NCI-H82 treated with DMSO at 0.1 percent for 48 hours (cell line): ENCODE measurements at regions not wholly inside any gene's neighbourhood (a gene's known extent, or its start where the extent isn't known, plus 50 kb on each side); places are given as distances from the start of the nearest gene placed in this dataset.
"Not testable (repeated sequence)": the region's sequence is repeated elsewhere in the genome, so short reads cannot be mapped to it uniquely, and the experiment has no call there.

ENCODE experiments used
- DNase-seq: peaks from one replicate; lab custom pipeline; 2025; ENCODE audit not compliant: unreplicated experiment; lab: John Stamatoyannopoulos, UW

GRCh38 chr4:114417214-114417613 is 181.4 kb upstream of the UGT8 start:
- no peak for DNase-seq

DNA sequence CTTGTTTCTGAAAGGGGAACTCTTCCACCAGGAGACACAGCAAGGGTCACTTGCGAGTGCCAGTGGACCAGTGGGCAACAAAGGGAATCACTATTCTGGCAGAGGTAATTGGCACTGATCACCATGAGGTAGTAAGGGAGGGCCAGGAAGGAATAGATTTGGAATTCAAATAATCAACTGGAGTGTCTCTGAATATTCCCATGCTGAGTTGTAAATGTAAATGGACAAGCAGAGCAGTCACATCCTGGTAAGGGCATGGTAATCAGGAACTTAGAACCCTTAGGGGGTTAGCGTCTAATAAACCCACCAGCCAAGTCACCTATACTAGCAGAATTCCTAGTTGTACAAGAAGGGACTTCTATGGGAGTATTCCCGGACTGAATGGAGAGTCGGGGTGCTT is 178.5 kb upstream of the UGT8 start:
- DNase-seq: no peak

- DNase-seq: no peak
Observed at GRCh38 chr4:114423582-114423981, 175.0 kb upstream of the UGT8 start.

GRCh38 chr4:114435116-114435515 is 163.5 kb upstream of the UGT8 start:
- no peak for DNase-seq

DNA sequence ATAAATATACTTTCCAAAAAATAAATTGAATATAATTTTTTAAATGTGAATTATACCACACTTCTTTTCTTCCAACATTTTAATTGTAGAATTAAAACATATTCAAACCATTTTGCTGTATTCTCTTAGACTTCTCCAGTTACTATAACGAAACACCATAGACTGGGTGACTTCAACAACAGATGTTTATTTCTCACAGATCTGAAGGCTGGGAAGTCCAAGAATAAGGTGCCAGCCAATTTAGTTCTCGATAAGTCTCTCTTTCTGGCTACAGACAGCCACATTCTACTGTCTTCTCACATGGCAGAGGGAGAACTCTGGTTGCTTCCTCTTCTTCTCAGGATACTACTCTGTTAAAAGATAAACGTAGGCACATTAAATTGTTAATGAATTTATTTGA is 155.8 kb upstream of the UGT8 start:
- DNase-seq: no peak

GRCh38 chr4:114444211-114444610 is 154.4 kb upstream of the UGT8 start:
- DNase-seq: no peak

DNA sequence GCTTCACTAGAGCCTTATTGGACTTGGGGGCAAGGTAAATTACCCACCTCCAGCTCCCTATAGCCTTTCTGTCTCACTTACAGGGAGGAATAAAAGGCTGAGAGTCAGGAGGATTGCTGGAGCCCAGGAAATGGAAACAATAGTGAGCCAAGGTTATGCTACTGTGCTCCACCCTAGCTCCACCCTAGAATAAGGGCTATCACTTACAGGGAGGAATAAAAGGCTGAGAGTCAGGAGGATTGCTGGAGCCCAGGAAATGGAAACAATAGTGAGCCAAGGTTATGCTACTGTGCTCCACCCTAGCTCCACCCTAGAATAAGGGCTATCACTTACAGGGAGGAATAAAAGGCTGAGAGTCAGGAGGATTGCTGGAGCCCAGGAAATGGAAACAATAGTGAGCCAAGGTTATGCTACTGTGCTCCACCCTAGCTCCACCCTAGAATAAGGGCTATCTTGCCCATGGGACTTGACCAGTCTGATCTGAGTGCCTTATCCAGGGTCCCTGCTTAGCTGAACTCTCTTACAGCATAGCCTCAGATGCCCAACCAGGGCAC is 150.6 kb upstream of the UGT8 start:
- DNase-seq: not testable (repeated sequence)

- no peak for DNase-seq
Observed at GRCh38 chr4:114458728-114459127, 139.9 kb upstream of the UGT8 start.

DNA sequence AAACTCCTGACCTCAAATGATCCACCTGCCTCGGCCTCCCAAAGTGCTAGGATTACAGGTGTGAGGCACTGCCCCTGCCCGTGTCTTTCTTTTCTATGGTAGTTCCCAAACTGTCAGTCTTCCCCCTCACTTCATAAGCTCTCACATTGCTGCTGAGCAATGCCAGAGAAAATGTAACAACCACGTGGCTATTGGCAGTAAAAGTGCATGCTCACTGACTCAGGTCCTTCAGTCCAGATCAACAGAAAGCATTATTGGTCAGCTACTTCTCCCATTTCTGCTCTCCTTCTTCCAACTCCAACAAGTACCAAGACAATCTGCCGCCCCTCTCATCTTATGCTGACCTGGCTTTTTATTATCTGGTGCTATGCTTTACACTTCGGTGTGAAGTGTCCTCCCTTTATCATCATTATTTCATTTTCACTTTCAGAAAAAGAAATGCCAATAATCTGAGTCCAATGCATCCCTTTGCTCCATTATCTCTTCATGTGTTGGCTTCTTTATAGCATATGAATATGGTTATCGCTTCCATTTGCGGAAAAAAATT is 133.8 kb upstream of the UGT8 start:
- DNase-seq: no peak

DNA sequence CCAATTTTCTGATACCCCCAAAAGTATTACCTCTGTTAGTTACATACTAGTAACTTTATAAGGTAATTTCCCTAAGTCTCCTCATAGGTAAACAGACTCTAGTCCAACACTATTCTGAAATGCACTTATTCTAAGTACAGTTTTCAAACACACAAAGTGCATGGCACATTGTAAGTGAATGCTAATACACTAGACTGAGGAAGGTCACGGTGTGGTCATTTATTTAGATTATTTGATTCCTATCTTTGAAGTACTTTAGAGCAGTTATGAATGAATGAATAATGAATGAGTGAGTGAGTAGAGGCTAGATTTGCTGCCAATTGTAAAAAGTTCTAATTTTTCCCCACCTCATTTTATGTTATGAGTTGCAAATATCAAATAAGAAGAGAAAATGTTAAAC is 132.8 kb upstream of the UGT8 start:
- no peak for DNase-seq

DNA sequence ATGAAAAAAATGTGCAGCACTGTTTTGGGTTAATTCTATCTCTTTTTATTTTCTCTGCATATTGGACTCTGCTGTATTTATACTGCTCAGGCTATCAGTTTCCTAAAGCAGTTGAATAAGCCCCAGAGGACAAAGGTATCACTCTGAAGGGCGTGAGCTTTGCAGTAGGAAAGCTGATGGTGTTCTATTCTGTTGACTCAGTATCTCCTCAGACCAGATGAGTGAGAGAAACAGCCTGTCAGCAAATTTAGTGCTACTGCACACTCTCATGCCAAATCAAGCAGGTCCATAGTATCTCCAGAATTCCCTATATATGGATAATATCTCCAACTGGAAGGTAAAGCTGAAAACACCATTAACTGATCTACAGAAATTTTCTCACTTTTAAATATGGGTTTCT is 132.3 kb upstream of the UGT8 start:
- no peak for DNase-seq

- DNase-seq: no peak
Observed at GRCh38 chr4:114472269-114473032, 126.2 kb upstream of the UGT8 start.

DNA sequence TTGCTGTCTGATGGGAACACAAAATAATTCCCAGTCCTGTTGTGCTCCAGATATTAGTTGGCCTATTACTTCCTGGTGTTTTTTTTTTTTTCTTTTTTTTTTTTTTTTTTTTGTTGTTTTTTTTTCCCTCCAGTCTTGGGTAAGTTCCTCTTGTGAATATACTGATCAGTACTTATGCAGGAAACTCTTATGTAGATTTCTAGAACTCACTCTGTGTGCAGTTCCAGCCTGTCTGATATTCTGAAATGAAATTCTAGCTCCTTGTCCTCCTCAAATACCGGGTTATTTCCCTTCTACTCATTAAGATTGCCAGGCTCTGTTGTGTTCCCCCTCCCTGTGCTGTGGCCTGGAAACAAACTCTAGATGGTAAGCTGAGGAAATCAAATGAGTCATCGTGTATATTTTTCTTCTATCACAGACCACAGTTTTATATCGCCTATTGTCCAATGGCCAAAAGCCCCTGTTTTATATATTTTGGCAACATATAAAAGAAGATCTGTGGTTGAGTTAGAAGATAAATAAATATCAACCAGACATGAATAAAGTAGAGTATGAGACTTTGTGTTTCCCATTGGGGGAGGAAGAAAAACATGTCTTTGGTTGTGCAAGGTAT is 124.3 kb upstream of the UGT8 start:
- DNase-seq: no peak

GRCh38 chr4:114476310-114476709 is 122.3 kb upstream of the UGT8 start:
- DNase-seq: no peak

DNA sequence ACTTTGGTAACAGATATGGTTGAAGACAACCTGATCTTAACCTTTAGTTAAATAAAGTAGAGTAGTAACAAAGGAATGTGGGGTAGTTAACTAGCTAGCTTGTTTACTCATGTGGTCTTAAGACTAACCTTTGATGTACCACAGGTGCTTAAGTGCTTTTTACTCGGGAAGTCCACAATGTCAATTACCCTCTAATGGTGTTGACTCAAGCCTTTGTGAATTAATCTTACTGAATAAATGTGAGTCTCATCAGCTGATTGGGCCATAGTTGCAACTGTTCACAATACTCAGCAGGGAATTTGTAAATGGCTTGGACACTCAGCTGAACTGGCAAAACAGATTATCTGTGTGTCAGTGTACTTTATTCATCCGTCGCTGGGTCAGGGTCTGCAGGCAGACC is 119.0 kb upstream of the UGT8 start:
- no peak for DNase-seq

- DNase-seq: no peak
Observed at GRCh38 chr4:114481856-114482255, 116.8 kb upstream of the UGT8 start.

DNA sequence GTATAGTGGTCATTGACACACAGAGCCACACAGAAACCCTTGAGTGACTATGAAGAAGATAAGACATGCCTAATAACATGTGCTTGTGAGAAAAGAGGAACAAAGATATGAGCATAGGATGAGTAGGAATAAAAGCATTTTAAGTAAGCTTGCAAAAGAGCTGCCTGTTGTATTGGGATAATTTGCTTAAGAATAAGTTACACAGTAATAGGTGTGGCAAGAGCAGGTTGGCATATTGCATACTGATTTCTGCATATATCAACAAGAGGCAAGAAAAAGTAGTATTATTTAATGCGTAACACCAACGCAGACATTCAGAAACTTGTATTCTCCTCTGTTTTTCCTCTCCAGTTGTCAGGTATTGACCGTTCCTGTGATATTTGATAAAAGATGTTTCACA is 111.5 kb upstream of the UGT8 start:
- DNase-seq: no peak

- no peak for DNase-seq
Observed at GRCh38 chr4:114488301-114488982, 110.2 kb upstream of the UGT8 start.

DNA sequence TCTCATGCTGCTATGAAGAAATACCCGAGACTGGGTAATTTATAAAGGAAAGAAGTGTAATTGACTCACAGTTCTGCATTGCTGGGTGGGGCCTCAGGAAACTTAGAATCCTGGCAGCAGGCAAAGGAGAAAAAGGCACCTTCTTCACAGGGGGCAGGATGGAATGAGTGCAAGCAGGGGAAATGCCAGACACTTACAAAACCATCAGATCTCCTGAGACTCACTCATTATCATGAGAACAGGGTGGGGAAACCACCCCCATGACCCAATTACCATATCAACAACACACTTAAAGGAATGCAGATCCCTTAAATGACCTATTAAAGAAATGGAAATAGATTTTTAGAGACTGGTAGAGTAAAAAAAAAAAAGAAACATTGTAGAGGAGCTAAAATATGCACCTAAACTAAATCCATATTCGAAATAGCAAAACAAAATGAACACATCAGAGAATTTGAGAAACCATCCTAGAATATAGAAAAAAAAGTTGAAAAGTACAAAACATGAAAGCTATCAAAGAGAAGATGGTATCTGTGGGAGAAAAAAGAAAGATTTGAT is 104.3 kb upstream of the UGT8 start:
- no peak for DNase-seq

- no peak for DNase-seq
Observed at GRCh38 chr4:114495471-114495928, 103.1 kb upstream of the UGT8 start.

GRCh38 chr4:114497116-114497515 is 101.5 kb upstream of the UGT8 start:
- DNase-seq: no peak
